Kidney (tissue), 13 donors: ENCODE measurements at regions not wholly inside any gene's neighbourhood (a gene's known extent, or its start where the extent isn't known, plus 50 kb on each side); places are given as distances from the start of the nearest gene placed in this dataset.

Source experiments
- DNase-seq, 5 donors: peaks; one replicate each; pipeline ENCODE4 v3.0.0-alpha.2; 2013 to 2020
- FAIRE-seq: peaks from 2 replicates; lab custom pipeline; 2012; peaks lifted over from hg19 to GRCh38; lab: Jason Lieb, UNC
- H3K27ac ChIP-seq, 2 donors: one replicate each; pipeline ENCODE4 v1.7.0; 2013; ENCODE audit warnings: low read depth in 2 of 2, low read length in 2 of 2, inconsistent platforms in 1 of 2
- H3K27me3 ChIP-seq: one replicate; pipeline ENCODE4 v1.7.1; 2013; ENCODE audit warnings: low read length, inconsistent platforms; ENCODE audit not compliant: control insufficient read depth, insufficient read depth
- H3K36me3 ChIP-seq, 3 donors: one replicate each; pipeline versions ENCODE4 v1.7.0 to v1.7.1; 2013; ENCODE audit warnings: low read length in 3 of 3, control low read depth in 1 of 3, inconsistent platforms in 1 of 3; ENCODE audit not compliant: insufficient read depth in 3 of 3, control insufficient read depth in 2 of 3
- H3K4me1 ChIP-seq, 3 donors: one replicate each; pipeline versions ENCODE4 v1.7.0 to v1.7.1; 2013; ENCODE audit warnings: low read length in 3 of 3, inconsistent platforms in 1 of 3, low read depth in 1 of 3; ENCODE audit not compliant: control insufficient read depth in 2 of 3, insufficient read depth in 2 of 3
- H3K4me3 ChIP-seq, 3 donors: one replicate each; pipeline versions ENCODE4 v1.7.0 to v1.8.1; 2013; ENCODE audit warnings: low read length in 3 of 3, control low read depth in 1 of 3, inconsistent platforms in 1 of 3
- H3K9ac ChIP-seq, 3 donors: one replicate each; pipeline versions ENCODE4 v1.7.0 to v1.7.1; 2013; ENCODE audit warnings: low read length in 3 of 3, control low read depth in 1 of 3, inconsistent platforms in 1 of 3
- H3K9me3 ChIP-seq, 3 donors: one replicate each; pipeline versions ENCODE4 v1.7.0 to v1.7.1; 2013; ENCODE audit warnings: low read length in 3 of 3, control low read depth in 1 of 3, inconsistent platforms in 1 of 3; ENCODE audit not compliant: control insufficient read depth in 2 of 3, insufficient read depth in 1 of 3
- CTCF ChIP-seq: IDR thresholded peaks from 3 replicates; pipeline ENCODE4 v1.5.1; 2012; ENCODE audit warnings: mild to moderate bottlenecking, moderate library complexity, borderline replicate concordance; ENCODE audit not compliant: insufficient read depth; ENCODE audit errors: extremely low read depth
- intact Hi-C: fragments of 100-400 bp; cut with DNase I; formaldehyde crosslinking; loops from one replicate; pipeline ENCODE4 v1.11.1; 2022
- donor health status: control.
- donor health status: control.
- donor health status: control.
- donor health status: control.
- donor health status: control.
- donor health status: DM: yes; HTN: yes; CAD: no.
- donor health status: Normal renal cell carcinoma (clear cell type).

GRCh38 chr9:105073147-105073546 lies 145.2 kb upstream of the ABCA1 start:
- DNase-seq: no peak
- no peak overlapping the region for H3K27ac ChIP-seq
- TF ChIP-seq CTCF: no peak
- no peak overlapping the region for H3K4me3 ChIP-seq
- intact Hi-C loops: no loop called here
- H3K27me3 ChIP-seq: no peaks in the 10 kb centered on the region
- H3K36me3 ChIP-seq: no peaks in the 10 kb centered on the region
- no peaks in the 10 kb centered on the region for H3K9me3 ChIP-seq
- H3K9ac ChIP-seq: no peak overlapping the region
- no peaks in the 10 kb centered on the region for H3K4me1 ChIP-seq
- no peak for FAIRE-seq

- Histone ChIP-seq H3K27ac (no peak overlapping the region), H3K9ac (no peak overlapping the region), H3K4me1 (no peaks in the 10 kb centered on the region), H3K27me3 (no peaks in the 10 kb centered on the region), H3K9me3 (no peaks in the 10 kb centered on the region), H3K4me3 (no peak overlapping the region), H3K36me3 (no peaks in the 10 kb centered on the region)
- TF ChIP-seq CTCF: no peak
- FAIRE-seq (no peak), DNase-seq (no peak)
- intact Hi-C loops: no loop called here
Measured at GRCh38 chr9:105074491-105074890, 146.5 kb upstream of the ABCA1 start.

- DNase-seq (peak in 1 of 5 donors; percentile 20), FAIRE-seq (no peak)
- Histone ChIP-seq H3K4me3 (no peak overlapping the region), H3K4me1 (no peaks in the 10 kb centered on the region), H3K9me3 (no peaks in the 10 kb centered on the region), H3K27me3 (no peaks in the 10 kb centered on the region), H3K27ac (no peak overlapping the region), H3K9ac (no peak overlapping the region), H3K36me3 (no peaks in the 10 kb centered on the region)
- intact Hi-C loops: no loop called here
- TF ChIP-seq CTCF: no peak
Measured at GRCh38 chr9:105076729-105077128, 148.8 kb upstream of the ABCA1 start.

GRCh38 chr9:105079457-105079856 lies 151.5 kb upstream of the ABCA1 start:
- Histone ChIP-seq H3K36me3 (no peaks in the 10 kb centered on the region), H3K4me1 (no peaks in the 10 kb centered on the region), H3K27me3 (no peaks in the 10 kb centered on the region), H3K9ac (no peak overlapping the region), H3K9me3 (no peaks in the 10 kb centered on the region), H3K27ac (no peak overlapping the region), H3K4me3 (no peak overlapping the region)
- DNase-seq (no peak), FAIRE-seq (no peak)
- TF ChIP-seq CTCF: no peak
- intact Hi-C loops: no loop called here
